WTC11 (cell line): ENCODE measurements at regions not wholly inside any gene's neighbourhood (a gene's known extent, or its start where the extent isn't known, plus 50 kb on each side); places are given as distances from the start of the nearest gene placed in this dataset.

Experiments used
- ATAC-seq: fragments of 200-7000 bp; cut with Tn5 transposase; 2 replicates; pipeline ENCODE4 v1.10.0; 2021; ENCODE audit warnings: mild to moderate bottlenecking, moderate library complexity
- CTCF ChIA-PET: fragments of 300-600 bp; sonication (Branson Sonifier 250); formaldehyde crosslinking; loops from one replicate; lab custom pipeline; 2021; ENCODE audit warnings: antibody characterized with exemption; lab: Charles Lee
- POLR2A ChIA-PET: fragments of 350-600 bp; sonication (Branson Sonifier 250); formaldehyde crosslinking; loops from one replicate; lab custom pipeline; 2021; ENCODE audit warnings: antibody characterized with exemption; lab: Charles Lee
- DNase-seq: peaks from one replicate; pipeline ENCODE4 v3.0.0; 2021; ENCODE audit warnings: low spot score
- H3K27ac Mint-ChIP-seq: 2 replicates; pipeline ENCODE4 v1.8.0; 2021; ENCODE audit warnings: mixed read lengths
- H3K27me3 Mint-ChIP-seq: 2 replicates; pipeline ENCODE4 v1.8.0; 2021; ENCODE audit warnings: low read depth, mild to moderate bottlenecking, moderate library complexity, mixed read lengths
- H3K36me3 Mint-ChIP-seq: 2 replicates; pipeline ENCODE4 v1.8.0; 2021; ENCODE audit warnings: mixed read lengths
- H3K4me1 Mint-ChIP-seq: 2 replicates; pipeline ENCODE4 v1.8.0; 2022; ENCODE audit warnings: mixed read lengths
- H3K4me3 Mint-ChIP-seq: 2 replicates; pipeline ENCODE4 v1.8.0; 2021; ENCODE audit warnings: mild to moderate bottlenecking, moderate library complexity, mixed read lengths
- H3K9me3 Mint-ChIP-seq: 2 replicates; pipeline ENCODE4 v1.8.0; 2021; ENCODE audit warnings: mixed read lengths
- AR ChIP-seq: fragments of 250-450 bp; sonication (Bioruptor Pico); IDR thresholded peaks from 2 replicates; pipeline ENCODE4 v1.9.0; 2021; ENCODE audit warnings: mild to moderate bottlenecking
- ATF1 ChIP-seq: sonication (generic); formaldehyde crosslinking; IDR thresholded peaks from 2 replicates; pipeline ENCODE4 v1.8.1; 2023; ENCODE audit warnings: mild to moderate bottlenecking, moderate library complexity, missing genetic modification reagents
- ATF6 ChIP-seq: sonication (generic); formaldehyde crosslinking; IDR thresholded peaks from 2 replicates; pipeline ENCODE4 v1.8.1; 2023; ENCODE audit warnings: mild to moderate bottlenecking, missing genetic modification reagents
- EMX1 ChIP-seq: fragments of 250-450 bp; sonication (Bioruptor Pico); IDR thresholded peaks from 2 replicates; pipeline ENCODE4 v1.8.0; 2021; ENCODE audit warnings: mild to moderate bottlenecking
- GTF2I ChIP-seq: fragments of 250-450 bp; sonication (Bioruptor Pico); conservative IDR thresholded peaks from 2 replicates; pipeline ENCODE4 v1.4.0; 2021; ENCODE audit warnings: mild to moderate bottlenecking
- KAT7 ChIP-seq: sonication (generic); formaldehyde crosslinking; IDR thresholded peaks from 2 replicates; pipeline ENCODE4 v1.8.1; 2023; ENCODE audit warnings: missing genetic modification reagents, mild to moderate bottlenecking, borderline replicate concordance
- PRRX2 ChIP-seq: fragments of 250-450 bp; sonication (Bioruptor Pico); IDR thresholded peaks from 2 replicates; pipeline ENCODE4 v1.8.0; 2021; ENCODE audit warnings: mild to moderate bottlenecking
- ZBTB21 ChIP-seq: sonication (generic); formaldehyde crosslinking; IDR thresholded peaks from 2 replicates; pipeline ENCODE4 v1.8.1; 2023; ENCODE audit warnings: mild to moderate bottlenecking, missing genetic modification reagents, borderline replicate concordance
- ZNF121 ChIP-seq: sonication (generic); formaldehyde crosslinking; IDR thresholded peaks from 2 replicates; pipeline ENCODE4 v1.8.0; 2023; ENCODE audit warnings: missing genetic modification reagents
- ZNF416 ChIP-seq: fragments of 250-450 bp; sonication (Bioruptor Pico); IDR thresholded peaks from 2 replicates; pipeline ENCODE4 v1.9.0; 2021; ENCODE audit warnings: mild to moderate bottlenecking, inconsistent platforms
- ZNF425 ChIP-seq: fragments of 250-450 bp; sonication (Bioruptor Pico); conservative IDR thresholded peaks from 2 replicates; pipeline ENCODE4 v1.9.0; 2021; ENCODE audit warnings: mild to moderate bottlenecking
- TF ChIP-seq, protein P1 (sequence below): fragments of 250-450 bp; sonication (Bioruptor Pico); IDR thresholded peaks from 2 replicates; pipeline ENCODE4 v1.9.0; 2021; ENCODE audit warnings: mild to moderate bottlenecking
- TF ChIP-seq, protein P2 (sequence below): sonication (generic); formaldehyde crosslinking; IDR thresholded peaks from 2 replicates; pipeline ENCODE4 v1.8.0; 2022; ENCODE audit warnings: mild to moderate bottlenecking, missing genetic modification reagents
- TF ChIP-seq, protein P3 (sequence below): sonication (generic); formaldehyde crosslinking; IDR thresholded peaks from 2 replicates; pipeline ENCODE4 v1.8.1; 2022; ENCODE audit warnings: low read depth, missing genetic modification reagents, borderline replicate concordance

GRCh38 chr6:90960324-90960723 is 373.5 kb upstream of the MAP3K7 start (continued):
- TF ChIP-seq GTF2I (no peak), EMX1 (CRISPR knock-in tag) (no peak)
- TF ChIP-seq, protein P1, sequence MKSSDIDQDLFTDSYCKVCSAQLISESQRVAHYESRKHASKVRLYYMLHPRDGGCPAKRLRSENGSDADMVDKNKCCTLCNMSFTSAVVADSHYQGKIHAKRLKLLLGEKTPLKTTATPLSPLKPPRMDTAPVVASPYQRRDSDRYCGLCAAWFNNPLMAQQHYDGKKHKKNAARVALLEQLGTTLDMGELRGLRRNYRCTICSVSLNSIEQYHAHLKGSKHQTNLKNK, result no peak

DNA sequence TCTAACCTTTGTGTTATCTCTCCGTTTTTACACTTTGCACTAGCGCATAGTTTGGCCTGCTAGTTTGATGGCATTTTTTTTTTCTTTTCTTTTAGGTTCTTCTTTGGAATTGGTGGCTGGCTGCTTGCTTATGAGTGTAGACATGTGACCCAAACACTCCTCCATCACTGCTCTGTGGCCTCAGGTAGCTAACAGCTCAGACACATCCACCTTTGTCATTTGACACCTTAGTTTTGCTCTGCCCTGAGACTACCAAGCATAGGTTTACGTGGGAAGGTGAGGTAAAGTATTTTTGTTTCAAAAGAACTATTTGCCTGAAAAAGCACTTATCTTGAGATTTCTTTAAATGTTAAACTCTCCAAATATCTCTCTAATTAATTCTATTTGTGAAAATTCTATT is 368.4 kb upstream of the MAP3K7 start:
- TF ChIP-seq, protein P2, sequence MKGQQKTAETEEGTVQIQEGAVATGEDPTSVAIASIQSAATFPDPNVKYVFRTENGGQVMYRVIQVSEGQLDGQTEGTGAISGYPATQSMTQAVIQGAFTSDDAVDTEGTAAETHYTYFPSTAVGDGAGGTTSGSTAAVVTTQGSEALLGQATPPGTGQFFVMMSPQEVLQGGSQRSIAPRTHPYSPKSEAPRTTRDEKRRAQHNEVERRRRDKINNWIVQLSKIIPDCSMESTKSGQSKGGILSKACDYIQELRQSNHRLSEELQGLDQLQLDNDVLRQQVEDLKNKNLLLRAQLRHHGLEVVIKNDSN (CRISPR knock-in tag), result no peak
- TF ChIP-seq ATF1 (no peak), PRRX2 (no peak), ZBTB21 (CRISPR knock-in tag) (no peak), AR (CRISPR knock-in tag) (no peak), ATF6 (no peak), ZNF121 (CRISPR knock-in tag) (no peak), ZNF416 (CRISPR knock-in tag) (no peak), ZNF425 (no peak), KAT7 (CRISPR knock-in tag) (no peak)
- TF ChIP-seq, protein P3, sequence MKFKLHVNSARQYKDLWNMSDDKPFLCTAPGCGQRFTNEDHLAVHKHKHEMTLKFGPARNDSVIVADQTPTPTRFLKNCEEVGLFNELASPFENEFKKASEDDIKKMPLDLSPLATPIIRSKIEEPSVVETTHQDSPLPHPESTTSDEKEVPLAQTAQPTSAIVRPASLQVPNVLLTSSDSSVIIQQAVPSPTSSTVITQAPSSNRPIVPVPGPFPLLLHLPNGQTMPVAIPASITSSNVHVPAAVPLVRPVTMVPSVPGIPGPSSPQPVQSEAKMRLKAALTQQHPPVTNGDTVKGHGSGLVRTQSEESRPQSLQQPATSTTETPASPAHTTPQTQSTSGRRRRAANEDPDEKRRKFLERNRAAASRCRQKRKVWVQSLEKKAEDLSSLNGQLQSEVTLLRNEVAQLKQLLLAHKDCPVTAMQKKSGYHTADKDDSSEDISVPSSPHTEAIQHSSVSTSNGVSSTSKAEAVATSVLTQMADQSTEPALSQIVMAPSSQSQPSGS (CRISPR knock-in tag), result no peak
- ChIA-PET CTCF (no interaction called here), POLR2A (no interaction called here)
- Mint-ChIP-seq H3K9me3 (peaks cover 13% of the 10 kb centered on the region; the same call in 1 of the 2 replicates), H3K27ac (no peak overlapping the region), H3K36me3 (no peaks in the 10 kb centered on the region; the same call in 1 of the 2 replicates), H3K27me3 (no peaks in the 10 kb centered on the region), H3K4me1 (peaks cover 4% of the 10 kb centered on the region), H3K4me3 (no peak overlapping the region)
- DNase-seq, result no peak
- peak; percentile 79 for ATAC-seq
